ENCODE measurements at regions not wholly inside any gene's neighbourhood (a gene's known extent, or its start where the extent isn't known, plus 50 kb on each side); places are given as distances from the start of the nearest gene placed in this dataset.

- no peak for TF ChIP-seq CTCF (IDR thresholded peaks at IDR 0.05)
- TF ChIP-seq POLR2A (IDR thresholded peaks at IDR 0.05): no peak
- TF ChIP-seq POLR2AphosphoS5 (IDR thresholded peaks at IDR 0.05): no peak
- no peak for TF ChIP-seq EP300 (IDR thresholded peaks at IDR 0.05)
These were observed 140.0 kb upstream of the PHYHIPL start for GRCh38 chr10:59036311-59037017.
